OCI-LY1 (cell line): ENCODE measurements at regions not wholly inside any gene's neighbourhood (a gene's known extent, or its start where the extent isn't known, plus 50 kb on each side); places are given as distances from the start of the nearest gene placed in this dataset.

ENCODE experiments used
- EZH2 ChIP-seq: fragments of 200-600 bp; sonication (generic), shearing (Covaris generic); IDR thresholded peaks from 2 replicates; pipeline ENCODE4 v1.8.0; 2017; ENCODE audit warnings: borderline replicate concordance, mixed run types, mild to moderate bottlenecking, antibody characterized with exemption, low read length, moderate library complexity, mixed read lengths
- TF ChIP-seq, protein P1 (sequence below): fragments of 200-600 bp; sonication (generic), shearing (Covaris generic); IDR thresholded peaks from 2 replicates; pipeline ENCODE4 v1.5.1; 2017; ENCODE audit warnings: mild to moderate bottlenecking, antibody characterized with exemption, low read length, moderate library complexity, mixed read lengths

DNA sequence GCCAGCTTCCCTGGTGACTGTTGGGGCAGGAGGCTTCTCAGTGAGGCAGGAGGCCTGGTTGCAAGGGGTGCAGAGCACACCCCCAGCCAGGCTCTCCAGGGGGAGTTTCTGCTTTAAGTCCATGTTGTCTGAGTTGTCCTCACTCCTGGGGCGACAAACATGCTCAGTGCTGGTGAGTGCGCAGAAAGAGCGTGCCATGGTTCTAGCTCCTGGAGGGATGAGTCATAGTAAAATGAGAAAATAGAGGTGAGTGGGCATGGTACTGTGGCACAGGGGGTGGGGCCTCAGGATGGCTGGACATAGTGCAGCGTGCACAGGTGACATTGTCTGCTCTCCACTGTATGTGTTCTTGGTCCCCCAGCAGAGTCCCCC is 457.2 kb upstream of the HS6ST1 start:
- TF ChIP-seq, protein P1, sequence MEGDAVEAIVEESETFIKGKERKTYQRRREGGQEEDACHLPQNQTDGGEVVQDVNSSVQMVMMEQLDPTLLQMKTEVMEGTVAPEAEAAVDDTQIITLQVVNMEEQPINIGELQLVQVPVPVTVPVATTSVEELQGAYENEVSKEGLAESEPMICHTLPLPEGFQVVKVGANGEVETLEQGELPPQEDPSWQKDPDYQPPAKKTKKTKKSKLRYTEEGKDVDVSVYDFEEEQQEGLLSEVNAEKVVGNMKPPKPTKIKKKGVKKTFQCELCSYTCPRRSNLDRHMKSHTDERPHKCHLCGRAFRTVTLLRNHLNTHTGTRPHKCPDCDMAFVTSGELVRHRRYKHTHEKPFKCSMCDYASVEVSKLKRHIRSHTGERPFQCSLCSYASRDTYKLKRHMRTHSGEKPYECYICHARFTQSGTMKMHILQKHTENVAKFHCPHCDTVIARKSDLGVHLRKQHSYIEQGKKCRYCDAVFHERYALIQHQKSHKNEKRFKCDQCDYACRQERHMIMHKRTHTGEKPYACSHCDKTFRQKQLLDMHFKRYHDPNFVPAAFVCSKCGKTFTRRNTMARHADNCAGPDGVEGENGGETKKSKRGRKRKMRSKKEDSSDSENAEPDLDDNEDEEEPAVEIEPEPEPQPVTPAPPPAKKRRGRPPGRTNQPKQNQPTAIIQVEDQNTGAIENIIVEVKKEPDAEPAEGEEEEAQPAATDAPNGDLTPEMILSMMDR, result no peak
- no peak for TF ChIP-seq EZH2
